ENCODE measurements at regions not wholly inside any gene's neighbourhood (a gene's known extent, or its start where the extent isn't known, plus 50 kb on each side); places are given as distances from the start of the nearest gene placed in this dataset.

- Histone ChIP-seq H3K4me1 (no peaks in the 10 kb centered on the region), H3K27ac (replicated peaks) (no peak overlapping the region), H3K4me3 (no peak overlapping the region), H3K27me3 (ENCODE audit: low read depth) (peaks cover 59% of the 10 kb centered on the region), H3K9me3 (replicated peaks) (peaks cover 12% of the 10 kb centered on the region), H3K36me3 (no peaks in the 10 kb centered on the region)
- intact Hi-C loops (cut with micrococcal nuclease) = no loop called here
- TF ChIP-seq CTCF (IDR thresholded peaks at IDR 0.05; ENCODE audit: borderline replicate concordance) = no peak
- DNase-seq = no peak
Measured at GRCh38 chr5:2687746-2688145, 63.7 kb downstream of the IRX2 start.

- Histone ChIP-seq H3K36me3 (no peaks in the 10 kb centered on the region), H3K9me3 (replicated peaks) (peaks cover 8% of the 10 kb centered on the region), H3K4me3 (no peak overlapping the region), H3K4me1 (no peaks in the 10 kb centered on the region), H3K27me3 (ENCODE audit: low read depth) (peaks cover 59% of the 10 kb centered on the region), H3K27ac (replicated peaks) (no peak overlapping the region)
- intact Hi-C loops (cut with micrococcal nuclease) = no loop called here
- TF ChIP-seq CTCF (IDR thresholded peaks at IDR 0.05; ENCODE audit: borderline replicate concordance) = no peak
- DNase-seq = no peak
Measured at GRCh38 chr5:2686321-2687124, 65.0 kb downstream of the IRX2 start.

GRCh38 chr5:2685651-2686272, 65.7 kb downstream of the IRX2 start:
- intact Hi-C loops (cut with micrococcal nuclease) = no loop called here
- DNase-seq = no peak
- Histone ChIP-seq H3K9me3 (replicated peaks) (peaks cover under 1% of the 10 kb centered on the region), H3K4me1 (no peaks in the 10 kb centered on the region), H3K27me3 (ENCODE audit: low read depth) (peaks cover 63% of the 10 kb centered on the region), H3K36me3 (no peaks in the 10 kb centered on the region), H3K27ac (replicated peaks) (no peak overlapping the region), H3K4me3 (no peak overlapping the region)
- TF ChIP-seq CTCF (IDR thresholded peaks at IDR 0.05; ENCODE audit: borderline replicate concordance) = no peak

- Histone ChIP-seq H3K9me3 (replicated peaks) (no peaks in the 10 kb centered on the region), H3K36me3 (no peaks in the 10 kb centered on the region), H3K4me1 (no peaks in the 10 kb centered on the region), H3K27me3 (ENCODE audit: low read depth) (peaks cover 61% of the 10 kb centered on the region), H3K27ac (replicated peaks) (no peak overlapping the region), H3K4me3 (no peak overlapping the region)
- no peak for TF ChIP-seq CTCF (IDR thresholded peaks at IDR 0.05; ENCODE audit: borderline replicate concordance)
- intact Hi-C loops (cut with micrococcal nuclease) = no loop called here
- DNase-seq = no peak
Measured at GRCh38 chr5:2684606-2685005, 66.9 kb downstream of the IRX2 start.

- Histone ChIP-seq H3K27me3 (ENCODE audit: low read depth) (peaks cover 65% of the 10 kb centered on the region), H3K4me3 (no peak overlapping the region), H3K36me3 (no peaks in the 10 kb centered on the region), H3K27ac (replicated peaks) (no peak overlapping the region), H3K4me1 (no peaks in the 10 kb centered on the region), H3K9me3 (replicated peaks) (no peaks in the 10 kb centered on the region)
- intact Hi-C loops (cut with micrococcal nuclease) = no loop called here
- DNase-seq = no peak
- no peak for TF ChIP-seq CTCF (IDR thresholded peaks at IDR 0.05; ENCODE audit: borderline replicate concordance)
Measured at GRCh38 chr5:2683720-2684119, 67.8 kb downstream of the IRX2 start.

Measured in left ventricle myocardium inferior (tissue), 1 donor.